RCC 7860 (cell line): ENCODE measurements at regions not wholly inside any gene's neighbourhood (a gene's known extent, or its start where the extent isn't known, plus 50 kb on each side); places are given as distances from the start of the nearest gene placed in this dataset.

Experiments used
- DNase-seq: peaks from one replicate; pipeline ENCODE4 v3.0.0-alpha.2; 2015; ENCODE audit warnings: low spot score
- FAIRE-seq: peaks from 2 replicates; lab custom pipeline; 2012; peaks lifted over from hg19 to GRCh38; lab: Jason Lieb, UNC

DNA sequence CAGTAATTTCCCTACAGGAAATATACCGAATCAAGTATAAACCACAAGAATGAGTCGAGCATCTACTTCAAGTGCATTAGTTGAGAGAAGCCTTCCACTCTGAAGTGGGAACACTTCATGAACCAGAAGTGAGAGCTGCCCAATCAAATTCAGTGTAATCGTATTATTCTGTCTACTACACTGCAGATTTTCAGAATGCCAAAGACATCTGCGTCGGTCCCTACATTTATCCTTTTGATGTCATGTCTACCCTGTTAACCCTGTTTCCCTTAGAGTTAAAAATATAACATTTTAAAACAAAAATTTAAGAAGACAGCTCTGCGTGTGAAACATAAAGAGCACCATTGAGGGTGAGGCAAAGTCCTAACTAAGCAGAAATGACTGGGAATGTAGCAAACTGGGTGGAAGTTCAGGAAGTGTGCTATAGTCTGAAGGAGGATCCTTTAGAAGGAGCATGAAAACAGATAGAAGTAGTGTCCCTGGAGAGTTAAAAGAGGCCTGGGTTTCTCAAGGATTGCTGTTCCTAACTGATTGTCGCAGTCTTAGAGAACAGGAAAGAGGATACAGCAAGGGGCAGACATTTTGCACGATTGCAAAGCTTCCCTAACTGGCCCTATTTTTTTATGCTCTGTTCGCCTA lies 291.2 kb downstream of the PTPRC start:
- DNase-seq, result peak; percentile 41
- FAIRE-seq, result peak; percentile 83

DNA sequence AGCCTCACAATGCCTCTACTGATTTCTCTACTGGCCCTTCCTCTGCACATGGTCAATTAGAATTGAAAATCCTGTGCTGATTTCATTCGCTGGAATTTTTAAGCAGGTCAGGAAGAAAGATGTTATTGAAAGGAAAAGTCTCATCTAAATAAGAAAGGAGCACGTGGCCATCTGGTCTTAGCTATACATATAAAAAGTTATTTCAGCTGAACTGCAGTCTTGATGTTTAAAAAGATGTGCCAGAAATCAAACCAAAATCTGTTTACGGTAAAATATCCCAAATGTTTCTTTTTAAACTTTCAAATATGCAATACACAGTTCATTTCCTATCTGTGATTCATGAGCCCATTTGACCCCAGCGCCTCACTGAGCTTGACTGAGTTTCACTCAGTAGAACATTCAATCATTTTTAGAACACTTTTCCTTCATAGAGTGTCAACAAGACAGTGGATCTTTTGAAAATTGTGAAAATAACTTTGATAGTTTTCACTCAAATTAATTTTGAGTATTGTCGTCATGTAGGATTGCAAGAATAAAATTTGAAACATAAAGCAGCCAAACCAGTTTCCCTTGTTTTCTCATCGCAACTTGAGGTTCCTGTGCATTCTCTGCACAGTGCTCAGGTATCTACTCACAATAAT lies 293.6 kb downstream of the PTPRC start:
- FAIRE-seq (peak; percentile 84), DNase-seq (peak; percentile 44)

DNA sequence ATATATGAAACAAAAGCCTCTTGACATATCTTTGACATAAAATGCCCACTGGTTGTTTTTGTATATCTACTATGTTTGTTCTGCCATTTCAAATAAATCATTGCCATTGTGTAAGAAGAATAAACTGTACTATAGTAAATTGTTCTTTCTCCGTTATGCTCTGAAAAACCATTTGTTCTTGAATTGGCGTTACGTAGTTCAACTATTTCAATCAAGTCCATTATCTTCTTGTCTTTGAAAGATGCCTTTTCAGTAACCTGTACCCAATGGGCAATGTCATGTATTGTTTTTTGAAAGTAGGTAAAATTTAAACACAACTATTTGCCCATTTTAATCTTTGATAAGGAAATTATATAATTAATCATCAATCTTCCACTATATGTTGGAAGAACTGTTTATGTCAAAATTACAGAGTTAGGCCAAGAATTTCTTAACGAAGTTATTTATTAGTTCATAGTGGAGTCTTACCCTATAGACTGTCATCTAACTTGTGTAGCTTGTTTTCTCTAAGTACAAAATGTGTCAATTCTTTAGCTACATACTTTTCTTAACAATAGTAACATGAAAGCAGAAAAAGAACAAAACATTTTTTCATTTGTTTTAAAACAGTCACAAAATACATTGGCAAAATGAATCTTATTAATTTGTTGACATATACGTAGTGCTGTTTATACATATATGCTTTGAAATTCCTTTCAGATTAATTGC lies 294.8 kb downstream of the PTPRC start:
- no peak for DNase-seq
- no peak for FAIRE-seq

DNA sequence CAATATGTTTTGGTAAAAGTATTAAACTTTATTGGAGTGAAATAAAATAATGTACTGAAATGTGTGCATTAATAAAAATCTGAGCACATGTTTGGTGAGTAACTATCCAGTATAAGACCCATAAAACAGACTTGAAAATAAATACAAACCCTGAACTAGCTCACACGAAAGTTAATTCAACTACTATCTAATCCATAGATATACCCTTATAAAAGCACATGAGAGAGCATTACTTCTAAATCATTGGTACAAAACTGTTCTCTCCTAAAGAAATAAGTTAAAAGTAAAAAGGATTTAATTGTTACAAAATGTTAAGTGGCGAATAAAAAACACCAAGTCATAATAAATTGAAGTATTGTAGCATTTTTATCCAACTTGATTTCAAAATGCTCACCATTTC lies 295.6 kb downstream of the PTPRC start:
- FAIRE-seq (no peak), DNase-seq (no peak)

DNA sequence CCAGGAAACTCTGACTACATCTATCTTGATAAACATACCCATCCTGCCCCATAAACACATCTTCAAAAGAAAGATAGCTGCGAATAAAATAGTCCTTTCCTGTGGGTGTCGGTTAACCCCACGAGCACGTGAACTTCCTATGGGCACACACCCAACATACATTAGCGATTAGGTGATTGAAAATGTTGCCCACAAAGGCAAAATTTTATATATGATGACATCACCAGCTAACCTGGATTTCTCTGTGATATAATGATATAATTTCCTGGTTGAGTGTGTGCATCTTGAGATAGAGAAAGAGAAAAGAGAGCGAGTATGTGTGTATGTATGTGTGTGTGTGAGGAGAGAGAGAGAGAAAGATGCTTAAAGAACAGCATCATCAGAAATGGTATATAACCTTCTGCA lies 296.1 kb downstream of the PTPRC start:
- DNase-seq, result peak; percentile 65
- peak; percentile 64 for FAIRE-seq

DNA sequence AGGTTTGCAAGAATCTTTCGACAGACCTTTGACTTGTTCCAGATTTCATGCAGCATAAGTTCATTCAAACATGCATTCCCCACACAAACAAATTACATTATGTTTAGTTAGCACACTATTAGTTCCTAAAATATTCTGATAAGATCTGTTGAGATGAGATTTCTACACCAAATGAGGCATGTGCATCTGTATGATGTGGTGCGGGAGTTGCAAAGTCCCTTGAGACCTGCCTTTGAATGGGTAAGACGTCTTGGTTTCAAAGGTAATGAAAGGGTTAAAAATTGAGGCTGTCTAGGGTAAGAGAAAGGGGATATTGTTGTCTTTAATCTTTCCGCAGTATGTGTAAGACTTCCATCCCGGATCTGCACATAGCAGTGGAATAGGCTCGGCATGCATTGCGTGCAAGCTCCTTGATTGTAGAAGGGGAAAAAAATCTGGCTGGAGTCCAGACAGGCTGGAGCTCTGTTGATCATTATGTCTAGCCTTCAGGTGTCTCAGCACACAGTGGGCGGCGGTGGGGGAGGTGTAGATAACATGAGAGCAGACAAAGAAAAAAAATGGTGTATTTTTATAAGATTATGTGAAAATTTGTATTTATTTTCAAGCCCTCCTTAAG lies 296.6 kb downstream of the PTPRC start:
- peak; percentile 95 for FAIRE-seq

DNA sequence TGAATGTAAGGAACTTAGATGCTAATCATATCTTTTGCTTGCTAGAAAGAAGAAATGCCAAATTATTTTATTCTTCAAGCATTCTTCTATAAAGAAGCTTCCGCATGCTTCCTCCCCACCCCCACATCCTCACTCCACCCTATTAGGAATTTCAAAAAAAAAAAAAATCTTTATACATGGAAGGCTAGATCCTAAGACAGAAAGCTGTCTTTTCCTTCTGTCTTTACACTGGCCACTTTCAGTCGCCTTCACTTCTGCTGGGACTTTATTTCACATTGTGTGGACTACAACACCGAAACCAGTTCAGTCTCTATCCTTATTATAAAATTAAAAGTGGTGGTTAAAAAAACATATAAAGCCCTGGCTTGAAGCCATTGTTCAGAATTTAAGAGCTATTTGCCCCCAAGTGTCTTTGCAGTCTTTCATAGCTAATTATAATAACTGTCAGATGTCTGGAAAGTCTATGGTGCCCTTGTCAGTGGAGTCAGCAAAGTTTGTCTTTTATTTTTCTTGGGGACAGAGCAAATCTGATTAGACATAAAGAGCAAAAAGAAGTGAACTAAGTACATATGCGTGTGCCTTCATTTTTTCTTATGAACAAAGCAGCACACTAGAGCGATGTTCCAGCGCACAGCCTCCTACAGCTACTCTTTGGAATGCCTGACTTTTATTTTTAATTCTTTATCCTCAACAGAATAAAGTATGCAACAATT lies 297.7 kb downstream of the PTPRC start:
- DNase-seq, result peak; percentile 11
- no peak for FAIRE-seq

More for the DNA sequence above, 296.6 kb downstream of the PTPRC start:
- DNase-seq, result peak; percentile 96

DNA sequence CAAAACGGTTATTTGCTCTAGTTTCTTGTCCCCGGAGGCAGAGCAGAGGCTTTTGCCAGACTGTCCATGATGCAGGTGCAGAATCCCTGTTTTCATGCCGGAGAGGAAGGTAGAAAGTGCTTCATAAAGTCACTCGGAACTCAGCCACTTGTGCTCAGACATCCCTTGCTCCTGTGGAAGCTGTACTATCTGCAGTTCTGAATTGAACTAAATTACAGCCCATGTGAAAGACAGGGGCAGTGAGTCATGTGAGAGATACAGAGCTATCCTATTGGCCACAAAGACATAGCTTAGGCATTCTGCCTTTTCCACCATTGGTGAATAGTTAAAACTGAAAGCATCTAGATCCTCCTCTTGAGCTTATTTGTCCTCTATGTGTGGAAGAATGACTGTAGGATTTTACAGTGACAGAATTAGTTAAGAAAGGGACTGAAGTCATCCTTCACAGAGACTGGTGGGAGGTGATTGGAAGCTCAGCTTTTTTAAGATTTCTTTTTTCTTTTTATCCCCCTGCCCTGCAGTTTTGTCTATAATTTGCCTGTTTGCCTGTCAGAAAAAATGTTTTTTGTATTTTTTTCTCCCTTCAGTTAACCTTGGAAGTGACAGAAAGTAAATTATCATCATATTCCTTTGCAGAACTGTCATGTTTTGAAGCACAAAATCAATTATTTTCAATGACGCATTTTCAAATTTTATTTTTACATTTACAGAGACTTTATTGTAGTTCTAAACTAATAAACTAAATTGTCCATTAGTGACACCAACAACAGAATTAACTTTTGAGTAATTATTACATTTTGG lies 298.6 kb downstream of the PTPRC start:
- DNase-seq (peak; percentile 96), FAIRE-seq (peak; percentile 98)

DNA sequence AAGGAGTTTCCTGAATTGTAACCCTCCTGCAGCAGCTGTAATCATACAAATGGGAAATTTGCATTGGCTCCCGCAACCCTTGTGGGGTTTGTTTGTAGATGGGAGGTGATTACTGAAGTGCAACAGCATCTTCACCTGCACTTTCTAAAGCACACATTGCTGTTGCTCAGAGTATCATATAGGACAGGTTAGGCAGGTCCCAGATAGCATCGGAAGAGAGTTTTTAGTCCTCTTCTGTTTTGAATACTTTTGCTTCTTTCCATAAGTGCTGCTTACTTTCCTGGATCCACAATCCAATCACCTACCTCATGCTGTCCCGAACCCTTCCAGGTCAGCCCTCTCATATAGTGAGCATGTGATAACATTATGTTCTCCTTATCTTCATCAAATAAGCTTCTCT lies 300.4 kb downstream of the PTPRC start:
- no peak for FAIRE-seq
- no peak for DNase-seq

DNA sequence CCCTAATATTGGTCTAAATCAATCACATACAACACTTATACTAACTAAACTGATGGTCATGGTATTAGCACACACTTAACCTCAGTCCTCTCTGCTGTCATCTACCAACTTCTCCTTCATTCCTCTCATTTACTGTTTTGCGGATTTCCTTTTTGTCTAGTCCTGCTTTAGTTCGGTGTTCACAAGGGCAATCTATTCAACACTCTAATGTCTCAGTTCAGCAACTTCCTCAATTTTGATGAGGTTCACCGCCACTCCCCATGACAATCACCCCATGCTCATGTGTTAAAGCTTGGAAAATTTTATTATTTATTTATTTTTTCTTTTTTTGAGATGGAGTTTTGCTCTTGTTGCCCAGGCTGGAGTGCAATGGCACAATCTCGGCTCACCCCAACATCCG lies 301.1 kb downstream of the PTPRC start:
- no peak for FAIRE-seq

DNA sequence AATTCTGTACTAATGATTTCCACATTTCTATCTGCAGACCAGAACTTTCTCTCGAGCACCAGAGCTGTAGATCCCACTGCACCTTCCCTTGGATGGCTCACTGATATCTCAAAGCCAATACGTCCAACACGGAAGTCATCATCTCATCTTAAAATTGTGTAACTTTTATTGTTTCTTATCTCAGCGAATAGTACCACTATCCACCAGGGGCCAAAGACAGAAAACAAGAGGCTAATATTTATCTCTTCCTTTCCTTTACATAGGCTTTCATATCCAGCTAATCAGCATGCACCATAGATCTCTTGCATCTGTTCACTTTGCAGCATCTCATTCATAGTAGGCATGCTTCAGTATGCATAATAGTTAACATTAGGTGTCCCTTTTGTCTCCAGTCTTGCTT lies 303.6 kb downstream of the PTPRC start:
- FAIRE-seq (no peak), DNase-seq (no peak)

More for the DNA sequence above, 301.1 kb downstream of the PTPRC start:
- DNase-seq, result no peak

DNA sequence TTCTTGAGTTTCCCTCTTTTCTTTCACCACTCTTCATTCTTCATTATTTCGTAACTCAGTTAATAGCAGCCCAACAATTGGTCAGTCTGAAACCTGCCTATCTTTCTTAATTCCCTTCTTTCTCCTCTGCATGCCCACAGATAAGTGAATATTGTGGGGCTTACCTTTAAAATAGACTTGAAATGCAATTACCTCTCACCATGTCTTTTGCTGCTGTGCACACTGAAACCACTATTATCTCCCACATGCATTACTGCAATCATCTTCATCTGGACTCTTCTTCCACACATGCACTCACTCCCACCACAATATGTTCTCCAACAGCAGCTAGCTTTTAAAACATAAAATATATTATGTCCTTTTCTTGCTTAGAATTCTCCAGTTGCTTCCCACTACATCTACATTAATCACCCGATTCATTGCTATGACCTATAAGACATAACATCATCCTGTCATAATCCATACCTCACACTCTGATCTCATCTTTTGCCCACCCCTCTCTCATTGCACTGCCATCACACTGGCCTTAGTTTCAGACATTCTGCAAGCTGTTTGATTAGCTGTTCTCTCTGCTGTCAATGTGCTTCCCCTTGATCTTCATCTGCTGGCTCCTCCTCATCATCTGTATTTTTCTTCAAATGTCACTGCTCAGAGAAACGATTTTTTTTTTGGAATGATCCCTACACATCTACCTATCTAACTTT lies 304.8 kb downstream of the PTPRC start:
- no peak for DNase-seq
- no peak for FAIRE-seq

DNA sequence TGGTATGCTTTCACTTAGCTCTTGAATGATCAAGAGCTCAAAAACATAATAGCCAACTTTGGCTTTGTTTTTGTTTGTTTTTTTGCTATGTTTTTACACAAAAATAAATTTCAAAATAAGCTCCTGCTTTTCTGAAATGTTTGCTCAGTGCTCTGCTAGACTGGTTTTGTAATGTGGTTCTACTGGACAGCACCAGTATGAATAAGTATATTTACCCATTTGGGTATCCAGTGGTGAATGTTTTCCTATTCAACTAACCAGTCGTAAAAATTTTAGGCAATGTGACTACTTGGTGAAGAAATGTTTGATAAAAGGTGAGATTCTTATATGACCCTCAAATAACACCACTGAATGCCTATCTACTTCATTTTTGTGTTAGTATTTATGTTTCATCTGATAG lies 308.6 kb downstream of the PTPRC start:
- FAIRE-seq, result no peak
- no peak for DNase-seq

DNA sequence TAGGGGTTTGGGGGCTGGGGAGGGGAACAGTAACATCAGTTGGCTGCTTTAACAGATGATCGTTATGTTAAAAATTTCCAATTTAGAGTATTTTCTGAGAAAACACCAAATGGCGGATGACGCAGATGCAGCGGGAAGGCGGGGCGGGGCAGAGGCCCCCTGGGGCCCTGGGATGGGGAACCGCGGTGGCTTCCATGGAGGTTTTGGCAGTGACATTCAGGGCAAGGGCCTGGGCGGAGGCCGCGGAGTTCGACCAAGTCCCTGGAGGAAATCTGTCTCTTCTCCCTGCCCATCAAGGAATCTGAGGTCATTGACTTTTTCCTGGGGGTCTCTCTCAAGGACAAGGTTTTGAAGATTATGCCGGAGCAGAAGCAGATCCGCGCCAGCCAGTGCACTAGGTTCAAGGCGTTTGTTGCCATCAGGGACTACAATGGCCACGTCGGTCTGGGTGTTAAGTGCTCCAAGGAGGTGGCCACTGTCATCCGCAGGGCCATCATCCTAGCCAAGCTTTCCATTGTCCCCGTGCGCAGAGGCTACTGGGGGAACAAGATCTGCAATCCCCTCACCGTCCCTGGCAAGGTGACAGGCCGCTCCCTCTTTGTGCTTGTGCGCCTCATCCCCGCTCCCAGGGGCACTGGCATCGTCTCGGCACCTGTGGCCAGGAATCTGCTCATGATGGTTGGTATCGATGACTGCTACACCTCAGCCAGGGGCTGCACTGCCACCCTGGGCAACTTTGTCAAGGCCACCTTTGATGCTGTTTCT lies 310.2 kb downstream of the PTPRC start:
- FAIRE-seq (no peak), DNase-seq (no peak)

DNA sequence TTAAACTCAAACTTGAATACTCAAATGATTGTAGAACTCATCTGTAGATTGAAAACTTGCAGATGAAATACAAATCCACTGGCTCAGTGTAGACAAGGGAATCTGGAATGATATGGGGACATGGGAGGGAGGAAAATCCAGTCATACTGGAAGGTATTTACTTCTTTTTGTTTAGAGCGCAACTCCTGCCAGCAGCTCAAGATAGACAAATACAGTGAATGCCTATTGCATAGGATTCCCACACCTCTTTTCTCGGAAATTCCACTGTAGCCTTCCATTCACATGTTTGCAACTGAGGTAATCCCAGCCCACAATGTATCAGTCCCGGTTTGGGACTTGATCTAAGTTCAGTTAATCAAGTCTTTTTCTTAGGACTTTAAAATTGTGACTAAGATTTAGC lies 311.2 kb downstream of the PTPRC start:
- FAIRE-seq (no peak), DNase-seq (no peak)

DNA sequence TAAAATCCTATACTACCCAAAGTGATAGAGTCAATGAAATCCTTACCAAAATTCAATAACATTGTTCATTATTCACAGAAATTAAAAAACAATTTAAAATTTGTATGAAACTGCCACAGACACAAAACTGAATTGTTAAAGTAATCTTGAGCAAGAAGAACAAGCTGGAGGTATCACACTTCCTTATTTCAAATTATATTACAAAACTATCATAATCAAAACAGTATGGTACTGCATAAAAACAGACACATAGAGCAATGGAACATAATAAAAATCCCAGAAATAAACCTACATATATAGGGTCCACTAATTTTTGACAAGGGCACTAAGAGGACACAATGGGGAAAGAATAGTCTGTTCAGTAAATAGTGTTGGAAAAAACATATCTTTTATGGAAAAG lies 316.2 kb downstream of the PTPRC start:
- DNase-seq (no peak), FAIRE-seq (no peak)

DNA sequence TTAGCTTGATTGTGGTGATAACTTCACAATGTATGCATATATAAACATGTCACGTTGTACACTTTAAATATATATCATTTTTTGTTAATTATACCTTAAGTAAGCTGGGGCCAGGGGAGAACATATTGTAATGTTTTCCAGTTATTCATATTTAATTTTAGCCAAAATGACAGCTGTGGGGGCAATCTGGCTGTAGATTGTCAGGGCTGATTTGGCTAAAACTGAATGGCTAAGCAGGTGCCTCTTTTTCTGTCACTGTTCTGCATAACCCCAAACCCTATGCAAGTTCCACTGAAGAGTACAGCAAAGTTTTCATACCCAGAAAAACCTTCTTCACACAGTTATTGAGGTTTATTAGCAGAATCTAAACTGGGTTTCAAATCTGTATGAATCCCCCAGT lies 318.2 kb downstream of the PTPRC start:
- no peak for DNase-seq
- FAIRE-seq, result no peak

DNA sequence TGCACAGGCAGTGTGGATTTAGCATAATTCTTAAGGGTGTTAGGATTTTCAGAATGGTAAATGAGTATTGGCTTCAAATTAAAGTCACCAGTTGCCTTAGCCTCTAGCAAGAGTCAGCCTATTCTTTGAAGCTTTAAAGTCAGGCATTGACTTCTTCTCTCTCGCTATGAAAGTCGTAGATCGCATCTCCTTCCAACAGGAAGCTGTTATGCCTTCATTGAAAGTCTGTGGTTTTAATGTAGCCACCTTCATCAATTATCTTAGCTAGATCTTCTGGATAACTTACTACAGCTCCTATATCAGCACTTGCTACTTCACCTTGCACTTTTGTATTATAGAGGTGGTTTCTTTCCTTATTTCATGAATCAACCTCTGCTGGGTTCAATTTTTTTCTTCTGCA lies 320.2 kb downstream of the PTPRC start:
- no peak for FAIRE-seq
- DNase-seq, result no peak

DNA sequence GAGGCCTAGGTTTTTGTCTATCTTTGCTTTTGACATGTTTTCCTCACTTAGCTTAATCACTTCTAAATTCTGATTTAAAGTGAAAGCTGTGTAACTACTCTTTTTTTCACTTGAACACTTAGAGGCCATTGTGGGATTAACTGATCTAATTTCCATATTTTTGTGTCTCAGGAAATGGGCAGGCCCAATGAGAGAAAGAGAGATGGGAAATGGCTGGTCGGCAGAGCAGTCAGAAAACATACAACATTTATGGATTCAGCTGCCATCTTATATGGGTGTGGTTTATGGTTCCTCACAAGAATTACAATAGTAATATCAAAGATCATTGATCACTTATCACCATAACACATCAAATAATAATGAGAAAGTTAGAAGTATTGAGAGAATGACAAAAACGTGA lies 320.8 kb downstream of the PTPRC start:
- no peak for FAIRE-seq
- no peak for DNase-seq
